HG02981 (cell line): ENCODE measurements at regions not wholly inside any gene's neighbourhood (a gene's known extent, or its start where the extent isn't known, plus 50 kb on each side); places are given as distances from the start of the nearest gene placed in this dataset.
"Not testable (repeated sequence)": the region's sequence is repeated elsewhere in the genome, so short reads cannot be mapped to it uniquely, and the experiment has no call there.

ENCODE experiments used
- ATAC-seq: cut with Tn5 transposase; IDR thresholded peaks from one replicate; pipeline ENCODE4 v1.9.1; 2021; ENCODE audit warnings: mild to moderate bottlenecking, moderate library complexity; ENCODE audit not compliant: unreplicated experiment

GRCh38 chr16:29330623-29331022, 75.9 kb downstream of the NPIPB11 start:
- not testable (repeated sequence) for ATAC-seq

DNA sequence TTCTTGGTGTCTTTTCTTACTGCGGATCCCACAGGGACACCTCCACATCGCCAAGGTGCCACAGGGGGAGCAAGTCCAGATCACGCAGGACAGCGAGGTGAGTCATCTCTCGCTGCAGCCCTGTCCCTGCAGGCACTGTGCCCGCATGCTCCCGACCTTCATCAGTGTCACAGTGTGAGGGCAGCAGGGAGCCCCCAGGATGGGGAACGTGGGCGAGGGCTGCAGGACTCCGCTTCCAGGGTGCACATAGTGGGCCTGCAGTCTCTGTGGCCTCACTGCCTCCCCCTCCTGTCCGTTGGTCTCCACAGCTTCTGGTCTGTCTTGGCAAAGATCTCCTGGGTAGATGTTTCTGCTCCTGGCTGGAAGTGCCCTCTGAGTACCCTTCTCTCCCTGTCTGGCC, 78.0 kb downstream of the NPIPB11 start:
- not testable (repeated sequence) for ATAC-seq

- ATAC-seq, result not testable (repeated sequence)
These were observed 78.7 kb downstream of the NPIPB11 start for GRCh38 chr16:29327631-29328408.

DNA sequence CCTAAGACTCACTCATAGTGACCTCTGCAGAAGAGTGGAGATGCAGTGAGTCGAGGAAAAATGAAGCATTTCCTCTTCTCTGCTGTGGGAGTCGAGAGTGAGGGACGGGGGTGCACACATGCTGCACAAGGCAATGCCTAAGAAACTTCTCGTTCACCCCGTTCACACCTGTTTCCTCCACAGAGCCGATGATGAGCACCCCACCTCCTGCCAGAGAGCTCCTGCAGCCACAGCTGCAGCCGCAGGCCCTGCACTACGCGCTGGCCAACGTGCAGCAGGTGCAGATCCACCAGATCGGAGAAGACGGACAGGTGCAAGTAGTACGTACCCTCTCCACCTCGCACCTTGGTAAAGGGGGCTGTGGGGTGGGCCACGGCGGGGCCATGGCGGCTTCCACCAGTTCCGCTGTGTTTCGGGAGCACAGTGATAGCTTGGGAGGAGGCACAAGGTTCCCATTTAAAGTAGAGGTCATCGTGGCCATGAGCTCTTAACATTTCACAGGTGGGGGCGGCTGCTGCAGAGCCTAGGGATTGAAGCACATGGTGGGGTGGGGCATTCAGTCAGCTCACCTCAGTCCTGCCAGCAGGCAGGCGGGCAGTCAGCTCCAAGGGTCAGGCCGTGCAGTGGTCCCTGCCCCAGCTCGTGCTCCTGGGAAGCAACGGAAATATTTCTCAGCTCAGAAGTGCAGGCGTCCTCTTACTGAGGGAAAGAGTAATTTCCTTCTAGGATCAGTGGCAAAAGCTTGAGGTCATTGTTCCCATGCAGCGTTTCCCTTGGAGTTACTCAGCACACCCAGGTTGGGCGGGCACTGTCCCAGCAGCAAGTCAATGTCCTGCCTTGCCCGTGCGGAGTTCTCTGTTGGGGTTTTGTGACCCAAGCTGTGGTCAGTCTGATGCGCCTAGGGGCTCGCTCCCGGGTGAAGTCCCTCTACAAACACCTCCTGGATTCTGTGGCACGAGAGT, 80.1 kb downstream of the NPIPB11 start:
- not testable (repeated sequence) for ATAC-seq

DNA sequence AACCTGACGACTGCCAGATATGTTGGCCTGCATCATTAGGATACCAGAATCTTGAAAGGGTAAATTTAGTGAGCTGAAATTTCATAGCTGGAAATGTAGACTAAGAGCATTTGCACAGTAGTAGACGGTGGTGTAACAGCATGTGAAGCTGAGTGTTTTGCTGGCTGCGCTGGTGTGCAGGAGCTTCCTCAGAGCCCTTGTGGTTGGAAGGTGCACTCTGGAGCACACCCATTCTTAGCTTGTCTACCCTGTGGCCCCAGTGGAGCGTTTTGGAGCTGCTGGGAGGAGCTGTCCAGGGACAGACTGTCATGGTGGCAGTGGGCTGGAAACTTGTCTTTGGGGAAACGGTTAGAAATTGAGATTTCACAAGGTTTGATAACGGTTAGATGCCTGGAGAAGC, 82.8 kb downstream of the NPIPB11 start:
- not testable (repeated sequence) for ATAC-seq

GRCh38 chr16:29321585-29321984, 84.9 kb downstream of the NPIPB11 start:
- ATAC-seq, result no peak

- ATAC-seq, result no peak
These were observed 85.5 kb downstream of the NPIPB11 start for GRCh38 chr16:29321000-29321393.

GRCh38 chr16:29320274-29320999, 86.1 kb downstream of the NPIPB11 start:
- ATAC-seq, result no peak

DNA sequence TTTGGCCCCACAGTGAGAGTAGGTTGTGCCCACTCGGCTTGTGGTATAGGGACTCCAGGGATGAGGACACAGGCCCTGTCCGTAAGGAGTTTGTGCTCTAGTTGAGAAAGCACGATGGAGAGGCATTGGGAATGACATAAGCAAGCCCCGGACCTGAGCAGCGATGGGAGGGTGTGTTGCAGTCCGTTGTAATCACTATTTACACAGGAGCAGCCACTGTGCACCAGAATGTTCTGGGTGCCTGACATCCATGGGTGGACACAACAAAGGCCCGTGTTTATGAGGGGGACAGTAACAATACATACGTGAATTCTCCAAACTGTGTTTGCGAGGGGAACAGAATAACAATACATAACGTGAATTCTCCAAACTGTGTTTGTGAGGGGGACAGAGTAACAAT, 86.8 kb downstream of the NPIPB11 start:
- ATAC-seq, result no peak

DNA sequence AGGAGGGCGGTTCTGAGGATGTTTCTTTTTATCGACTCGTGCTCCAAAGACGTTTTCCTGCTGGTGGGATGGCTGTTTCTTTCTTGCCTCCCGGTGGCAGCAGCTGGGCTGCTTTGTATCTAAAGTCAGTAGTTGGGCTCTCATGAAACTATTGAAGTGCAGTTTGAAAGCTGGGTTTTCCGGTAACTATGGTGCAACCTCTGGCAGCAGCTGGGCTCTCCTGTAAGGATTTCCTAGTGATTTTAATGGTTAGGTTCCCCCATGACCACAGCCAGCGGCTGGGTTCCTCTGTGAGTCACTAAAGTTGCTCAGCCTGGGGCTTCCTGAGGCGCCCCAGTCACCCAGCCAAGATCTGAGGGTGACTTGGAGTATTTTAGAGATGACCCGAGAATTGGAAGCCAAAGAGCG, 87.9 kb downstream of the NPIPB11 start:
- not testable (repeated sequence) for ATAC-seq

DNA sequence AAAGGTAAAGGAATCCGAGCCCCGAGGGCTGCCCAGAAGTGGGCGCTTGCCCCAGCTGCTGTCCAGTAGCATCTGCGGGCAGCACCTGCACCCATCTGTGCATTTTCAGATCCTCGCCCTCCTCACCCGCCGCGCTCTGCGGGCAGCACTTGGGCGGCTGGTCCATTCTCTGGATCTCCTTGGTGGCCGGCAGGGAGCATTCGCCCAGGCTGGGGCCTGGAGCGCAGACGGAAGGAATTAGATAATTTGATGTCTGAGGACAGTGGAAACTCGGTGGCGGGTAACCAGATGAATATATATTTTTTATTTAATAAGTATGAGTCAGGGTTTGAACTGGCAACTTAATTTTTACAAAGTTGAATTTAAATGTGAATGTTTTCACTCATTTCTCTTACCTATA, 88.5 kb downstream of the NPIPB11 start:
- ATAC-seq, result no peak

- ATAC-seq, result no peak
These were observed 89.2 kb downstream of the NPIPB11 start for GRCh38 chr16:29317269-29317668.

DNA sequence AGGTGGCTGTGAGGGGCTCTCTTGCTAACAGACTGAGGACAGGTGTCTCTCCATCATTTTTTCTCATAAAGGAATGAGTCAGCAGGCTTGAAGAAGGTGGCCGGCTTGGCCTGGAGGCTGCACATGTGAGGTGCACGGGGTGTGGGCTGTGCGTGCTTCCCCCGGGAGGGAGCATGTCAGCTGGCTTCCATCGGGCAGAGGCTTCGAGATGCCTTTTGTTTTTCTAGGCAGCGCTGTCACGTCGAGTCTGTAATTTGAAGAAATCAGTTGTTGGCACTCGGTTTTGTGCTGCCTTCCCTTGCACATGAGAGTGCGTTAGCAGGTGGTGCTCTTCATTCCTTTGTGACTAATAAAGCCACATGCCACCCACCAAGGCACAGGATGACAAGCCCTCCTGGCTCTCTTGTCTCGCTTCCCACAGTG, 89.7 kb downstream of the NPIPB11 start:
- ATAC-seq, result no peak

GRCh38 chr16:29315916-29316517, 90.5 kb downstream of the NPIPB11 start:
- no peak for ATAC-seq

GRCh38 chr16:29315046-29315445, 91.5 kb downstream of the NPIPB11 start:
- no peak for ATAC-seq

DNA sequence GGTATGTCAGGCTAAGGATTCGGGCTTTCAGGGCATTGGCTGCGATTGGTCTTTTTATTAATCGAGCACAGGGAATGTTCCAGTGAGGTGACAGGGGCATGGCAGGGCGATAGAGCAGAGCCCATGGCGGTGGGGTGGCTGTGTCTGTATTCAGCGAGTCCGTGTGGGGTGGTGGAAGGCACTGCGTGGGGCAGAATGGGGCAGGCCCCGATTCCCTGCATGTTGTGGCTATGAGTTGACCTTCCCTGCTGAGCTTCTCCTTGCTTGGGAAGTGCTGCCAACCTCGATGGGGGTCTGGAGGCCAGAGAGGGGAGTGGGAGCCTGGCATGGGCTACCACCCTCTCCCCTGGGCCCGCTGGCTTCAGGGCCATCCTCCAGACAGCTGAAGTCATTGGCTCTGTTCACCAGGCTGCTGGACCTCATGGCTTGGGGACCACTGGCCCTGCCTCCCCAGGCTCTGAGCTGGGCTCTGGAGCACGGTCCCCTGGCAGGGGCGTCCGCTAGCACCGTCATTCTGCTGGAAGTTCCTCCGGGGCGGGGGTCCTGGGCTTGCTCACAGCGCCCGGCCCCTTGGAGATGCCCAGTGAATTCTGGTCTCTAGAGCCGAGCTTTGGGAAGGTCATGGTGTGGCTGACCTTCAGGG, 92.1 kb downstream of the NPIPB11 start:
- ATAC-seq, result no peak

- no peak for ATAC-seq
These were observed 92.9 kb downstream of the NPIPB11 start for GRCh38 chr16:29313559-29314048.

- ATAC-seq, result no peak
These were observed 93.5 kb downstream of the NPIPB11 start for GRCh38 chr16:29312835-29313558.

- not testable (repeated sequence) for ATAC-seq
These were observed 94.2 kb downstream of the NPIPB11 start for GRCh38 chr16:29312345-29312675.
